Panc1 (cell line): ENCODE measurements at regions not wholly inside any gene's neighbourhood (a gene's known extent, or its start where the extent isn't known, plus 50 kb on each side); places are given as distances from the start of the nearest gene placed in this dataset.

Source experiments
- POLR2AphosphoS5 ChIP-seq: IDR thresholded peaks from 2 replicates; pipeline ENCODE4 v1.6.1; 2012; ENCODE audit warnings: mild to moderate bottlenecking, low read depth, low read length, moderate library complexity
- TCF7L2 ChIP-seq: IDR thresholded peaks from 2 replicates; pipeline ENCODE4 v1.6.1; 2011; ENCODE audit warnings: mild to moderate bottlenecking, low read depth, low read length, inconsistent platforms
- TF ChIP-seq, protein P1 (sequence below): fragments of 450-650 bp; IDR thresholded peaks from 2 replicates; pipeline ENCODE4 v1.5.1; 2017; ENCODE audit warnings: mild to moderate bottlenecking
- TF ChIP-seq, protein P2 (sequence below), 2 experiments: IDR thresholded peaks; 2 replicates each; pipeline ENCODE4 v1.6.1; 2011 to 2012; ENCODE audit warnings: low read depth in 2 of 2, control low read depth in 1 of 2, low read length in 1 of 2, mild to moderate bottlenecking in 1 of 2, moderate library complexity in 1 of 2; ENCODE audit not compliant: insufficient read depth in 1 of 2

DNA sequence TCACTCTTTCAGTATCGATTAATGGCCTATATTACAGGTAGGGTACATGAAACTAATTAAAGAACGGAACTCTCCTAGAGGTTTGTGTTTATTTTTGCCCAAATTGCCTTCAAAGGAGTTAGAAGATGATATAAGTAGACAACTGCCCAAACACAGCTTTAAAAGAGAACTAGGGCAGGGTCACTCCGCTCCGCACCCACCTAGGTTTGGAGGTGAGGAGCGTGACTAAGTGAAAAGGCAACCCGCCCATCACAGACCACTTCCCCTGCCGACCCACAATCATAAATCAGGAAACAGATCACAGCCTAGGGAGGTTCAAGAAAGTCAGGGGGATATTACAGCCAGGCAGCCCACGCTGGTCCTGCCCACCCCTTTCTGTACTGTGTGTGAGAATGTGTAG, 166.7 kb downstream of the C1D start:
- TF ChIP-seq, protein P1, sequence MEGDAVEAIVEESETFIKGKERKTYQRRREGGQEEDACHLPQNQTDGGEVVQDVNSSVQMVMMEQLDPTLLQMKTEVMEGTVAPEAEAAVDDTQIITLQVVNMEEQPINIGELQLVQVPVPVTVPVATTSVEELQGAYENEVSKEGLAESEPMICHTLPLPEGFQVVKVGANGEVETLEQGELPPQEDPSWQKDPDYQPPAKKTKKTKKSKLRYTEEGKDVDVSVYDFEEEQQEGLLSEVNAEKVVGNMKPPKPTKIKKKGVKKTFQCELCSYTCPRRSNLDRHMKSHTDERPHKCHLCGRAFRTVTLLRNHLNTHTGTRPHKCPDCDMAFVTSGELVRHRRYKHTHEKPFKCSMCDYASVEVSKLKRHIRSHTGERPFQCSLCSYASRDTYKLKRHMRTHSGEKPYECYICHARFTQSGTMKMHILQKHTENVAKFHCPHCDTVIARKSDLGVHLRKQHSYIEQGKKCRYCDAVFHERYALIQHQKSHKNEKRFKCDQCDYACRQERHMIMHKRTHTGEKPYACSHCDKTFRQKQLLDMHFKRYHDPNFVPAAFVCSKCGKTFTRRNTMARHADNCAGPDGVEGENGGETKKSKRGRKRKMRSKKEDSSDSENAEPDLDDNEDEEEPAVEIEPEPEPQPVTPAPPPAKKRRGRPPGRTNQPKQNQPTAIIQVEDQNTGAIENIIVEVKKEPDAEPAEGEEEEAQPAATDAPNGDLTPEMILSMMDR = no peak
- TF ChIP-seq TCF7L2 (no peak), POLR2AphosphoS5 (no peak)
- TF ChIP-seq, protein P2, sequence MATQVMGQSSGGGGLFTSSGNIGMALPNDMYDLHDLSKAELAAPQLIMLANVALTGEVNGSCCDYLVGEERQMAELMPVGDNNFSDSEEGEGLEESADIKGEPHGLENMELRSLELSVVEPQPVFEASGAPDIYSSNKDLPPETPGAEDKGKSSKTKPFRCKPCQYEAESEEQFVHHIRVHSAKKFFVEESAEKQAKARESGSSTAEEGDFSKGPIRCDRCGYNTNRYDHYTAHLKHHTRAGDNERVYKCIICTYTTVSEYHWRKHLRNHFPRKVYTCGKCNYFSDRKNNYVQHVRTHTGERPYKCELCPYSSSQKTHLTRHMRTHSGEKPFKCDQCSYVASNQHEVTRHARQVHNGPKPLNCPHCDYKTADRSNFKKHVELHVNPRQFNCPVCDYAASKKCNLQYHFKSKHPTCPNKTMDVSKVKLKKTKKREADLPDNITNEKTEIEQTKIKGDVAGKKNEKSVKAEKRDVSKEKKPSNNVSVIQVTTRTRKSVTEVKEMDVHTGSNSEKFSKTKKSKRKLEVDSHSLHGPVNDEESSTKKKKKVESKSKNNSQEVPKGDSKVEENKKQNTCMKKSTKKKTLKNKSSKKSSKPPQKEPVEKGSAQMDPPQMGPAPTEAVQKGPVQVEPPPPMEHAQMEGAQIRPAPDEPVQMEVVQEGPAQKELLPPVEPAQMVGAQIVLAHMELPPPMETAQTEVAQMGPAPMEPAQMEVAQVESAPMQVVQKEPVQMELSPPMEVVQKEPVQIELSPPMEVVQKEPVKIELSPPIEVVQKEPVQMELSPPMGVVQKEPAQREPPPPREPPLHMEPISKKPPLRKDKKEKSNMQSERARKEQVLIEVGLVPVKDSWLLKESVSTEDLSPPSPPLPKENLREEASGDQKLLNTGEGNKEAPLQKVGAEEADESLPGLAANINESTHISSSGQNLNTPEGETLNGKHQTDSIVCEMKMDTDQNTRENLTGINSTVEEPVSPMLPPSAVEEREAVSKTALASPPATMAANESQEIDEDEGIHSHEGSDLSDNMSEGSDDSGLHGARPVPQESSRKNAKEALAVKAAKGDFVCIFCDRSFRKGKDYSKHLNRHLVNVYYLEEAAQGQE (IDR thresholded peaks at IDR 0.05; ENCODE audit: insufficient read depth in 1 of 2, low read depth in 2 of 2, low read length in 1 of 2) = no peak
